ENCODE measurements at regions not wholly inside any gene's neighbourhood (a gene's known extent, or its start where the extent isn't known, plus 50 kb on each side); places are given as distances from the start of the nearest gene placed in this dataset.
"Not testable (repeated sequence)": the region's sequence is repeated elsewhere in the genome, so short reads cannot be mapped to it uniquely, and the experiment has no call there.

GRCh38 chr10:23918090-23918723 lies 290.7 kb upstream of the KIAA1217 start:
- Histone ChIP-seq H3K27me3 (replicated peaks; ENCODE audit: insufficient read depth) (no peaks in the 10 kb centered on the region), H3K9me3 (no peaks in the 10 kb centered on the region), H3K4me3 (no peak overlapping the region), H3K36me3 (no peaks in the 10 kb centered on the region), H3K4me1 (replicated peaks) (no peaks in the 10 kb centered on the region), H3K27ac (no peak overlapping the region)
- 72% methylated on average over 6 of the region's 6 CpGs for WGBS
- intact Hi-C loops (cut with DNase I), result no loop called here
- no peak for DNase-seq (ENCODE audit: low spot score)
- TF ChIP-seq POLR2AphosphoS5 (IDR thresholded peaks at IDR 0.05), result no peak
- no peak for TF ChIP-seq POLR2A (IDR thresholded peaks at IDR 0.05)
- no peak for TF ChIP-seq CTCF (IDR thresholded peaks at IDR 0.05)

- Histone ChIP-seq H3K4me3 (no peak overlapping the region), H3K27me3 (replicated peaks; ENCODE audit: insufficient read depth) (no peaks in the 10 kb centered on the region), H3K4me1 (replicated peaks) (no peaks in the 10 kb centered on the region), H3K27ac (no peak overlapping the region), H3K36me3 (no peaks in the 10 kb centered on the region), H3K9me3 (no peaks in the 10 kb centered on the region)
- DNase-seq (ENCODE audit: low spot score), result no peak
- intact Hi-C loops (cut with DNase I), result no loop called here
- no peak for TF ChIP-seq CTCF (IDR thresholded peaks at IDR 0.05)
- TF ChIP-seq POLR2A (IDR thresholded peaks at IDR 0.05), result no peak
- TF ChIP-seq POLR2AphosphoS5 (IDR thresholded peaks at IDR 0.05), result no peak
Measured at GRCh38 chr10:23918839-23919238, 290.1 kb upstream of the KIAA1217 start.

GRCh38 chr10:23927576-23928325 lies 281.2 kb upstream of the KIAA1217 start:
- Histone ChIP-seq H3K36me3 (no peaks in the 10 kb centered on the region), H3K4me3 (no peak overlapping the region), H3K27ac (no peak overlapping the region), H3K4me1 (replicated peaks) (no peaks in the 10 kb centered on the region), H3K27me3 (replicated peaks; ENCODE audit: insufficient read depth) (no peaks in the 10 kb centered on the region), H3K9me3 (no peaks in the 10 kb centered on the region)
- 69% methylated on average over 8 of the region's 8 CpGs for WGBS
- TF ChIP-seq CTCF (IDR thresholded peaks at IDR 0.05), result no peak
- TF ChIP-seq POLR2AphosphoS5 (IDR thresholded peaks at IDR 0.05), result no peak
- TF ChIP-seq POLR2A (IDR thresholded peaks at IDR 0.05), result no peak
- no peak for DNase-seq (ENCODE audit: low spot score)
- intact Hi-C loops (cut with DNase I), result no loop called here

GRCh38 chr10:23934023-23934422 lies 274.9 kb upstream of the KIAA1217 start:
- H3K4me3 ChIP-seq; H3K4me1 ChIP-seq (replicated peaks); H3K36me3 ChIP-seq; H3K27ac ChIP-seq; intact Hi-C loops (cut with DNase I); H3K27me3 ChIP-seq (replicated peaks; ENCODE audit: insufficient read depth); H3K9me3 ChIP-seq; DNase-seq (ENCODE audit: low spot score): not testable (repeated sequence)
- 75% methylated on average over 3 of the region's 3 CpGs for WGBS

- no peaks in the 10 kb centered on the region for H3K27me3 ChIP-seq (replicated peaks; ENCODE audit: insufficient read depth)
- TF ChIP-seq POLR2A (IDR thresholded peaks at IDR 0.05) (no peak), POLR2AphosphoS5 (IDR thresholded peaks at IDR 0.05) (no peak), CTCF (IDR thresholded peaks at IDR 0.05) (no peak)
- no peaks in the 10 kb centered on the region for H3K4me1 ChIP-seq (replicated peaks)
- no peak overlapping the region for H3K4me3 ChIP-seq
- no peak overlapping the region for H3K27ac ChIP-seq
- no peaks in the 10 kb centered on the region for H3K36me3 ChIP-seq
- no peaks in the 10 kb centered on the region for H3K9me3 ChIP-seq
- DNase-seq (ENCODE audit: low spot score), result no peak
- WGBS, result 75% methylated on average over 2 of the region's 2 CpGs
- intact Hi-C loops (cut with DNase I), result no loop called here
Measured at GRCh38 chr10:23945845-23946244, 263.1 kb upstream of the KIAA1217 start.

Measured in prostate gland (tissue), 2 donors.